CD8-positive, alpha-beta memory T cell (primary cell): ENCODE measurements at regions not wholly inside any gene's neighbourhood (a gene's known extent, or its start where the extent isn't known, plus 50 kb on each side); places are given as distances from the start of the nearest gene placed in this dataset.

Experiments used
- CTCF ChIA-PET: fragments of 350-600 bp; sonication (Branson Sonifier 250); formaldehyde crosslinking; loops from one replicate; lab custom pipeline; 2021; ENCODE audit warnings: antibody characterized with exemption; lab: Charles Lee
- POLR2A ChIA-PET: fragments of 350-600 bp; sonication (Branson Sonifier 250); formaldehyde crosslinking; loops from one replicate; lab custom pipeline; 2021; ENCODE audit warnings: antibody characterized with exemption; lab: Charles Lee
- DNase-seq, 5 donors: peaks; one replicate each; pipeline versions ENCODE4 v3.0.0 to v3.0.0-alpha.2; 2020 to 2022; ENCODE audit warnings: mixed read lengths in 1 of 5
- H3K27ac ChIP-seq: one replicate; pipeline ENCODE4 v1.7.0; 2013; ENCODE audit warnings: low read depth, mild to moderate bottlenecking, low read length, moderate library complexity
- H3K27me3 ChIP-seq: 2 replicates; pipeline ENCODE4 v1.7.0; 2013; ENCODE audit warnings: low read length, mild to moderate bottlenecking; ENCODE audit not compliant: insufficient read depth, poor library complexity, severe bottlenecking
- H3K36me3 ChIP-seq: 2 replicates; pipeline ENCODE4 v1.7.0; 2013; ENCODE audit warnings: mild to moderate bottlenecking, low read length, moderate library complexity; ENCODE audit not compliant: insufficient read depth
- H3K4me1 ChIP-seq: 2 replicates; pipeline ENCODE4 v1.7.0; 2013; ENCODE audit warnings: mild to moderate bottlenecking, low read length, moderate library complexity; ENCODE audit not compliant: insufficient read depth
- H3K4me3 ChIP-seq: 2 replicates; pipeline ENCODE4 v1.7.0; 2013; ENCODE audit warnings: mild to moderate bottlenecking, low read length
- H3K9me3 ChIP-seq: 2 replicates; pipeline ENCODE4 v1.7.0; 2013; ENCODE audit warnings: mild to moderate bottlenecking, low read length
- H3K27ac Mint-ChIP-seq, 8 donors: one replicate each; pipeline ENCODE4 v1.8.0; 2020 to 2021; ENCODE audit warnings: mixed read lengths in 8 of 8, mild to moderate bottlenecking in 6 of 8, inconsistent platforms in 3 of 8, moderate library complexity in 3 of 8
- H3K27me3 Mint-ChIP-seq, 2 donors: one replicate each; pipeline ENCODE4 v1.8.0; 2020 to 2021; ENCODE audit warnings: mixed read lengths in 2 of 2, mild to moderate bottlenecking in 1 of 2, moderate library complexity in 1 of 2
- H3K36me3 Mint-ChIP-seq, 3 donors: one replicate each; pipeline ENCODE4 v1.8.0; 2020 to 2021; ENCODE audit warnings: mixed read lengths in 3 of 3, inconsistent platforms in 1 of 3, mild to moderate bottlenecking in 1 of 3
- H3K4me1 Mint-ChIP-seq, 3 donors: one replicate each; pipeline ENCODE4 v1.8.0; 2020 to 2021; ENCODE audit warnings: mixed read lengths in 3 of 3, inconsistent platforms in 1 of 3, mild to moderate bottlenecking in 1 of 3
- H3K4me3 Mint-ChIP-seq, 7 donors: one replicate each; pipeline ENCODE4 v1.8.0; 2020 to 2021; ENCODE audit warnings: mixed read lengths in 7 of 7, mild to moderate bottlenecking in 6 of 7, moderate library complexity in 4 of 7, inconsistent platforms in 2 of 7
- H3K9me3 Mint-ChIP-seq, 5 donors: one replicate each; pipeline ENCODE4 v1.8.0; 2020 to 2022; ENCODE audit warnings: mixed read lengths in 5 of 5, mild to moderate bottlenecking in 3 of 5, moderate library complexity in 2 of 5, inconsistent platforms in 1 of 5

- no peak overlapping the region for H3K27ac Mint-ChIP-seq
- ChIA-PET POLR2A (no interaction called here), CTCF (no interaction called here)
- no peaks in the 10 kb centered on the region for H3K9me3 ChIP-seq
- H3K4me3 ChIP-seq: no peak overlapping the region
- no peaks in the 10 kb centered on the region for H3K4me1 ChIP-seq
- no peaks in the 10 kb centered on the region for H3K36me3 ChIP-seq
- DNase-seq: no peak
- no peak overlapping the region for H3K27ac ChIP-seq
- H3K27me3 ChIP-seq: no peaks in the 10 kb centered on the region
- H3K4me3 Mint-ChIP-seq: no peak overlapping the region
- peaks cover 14 to 31% of the 10 kb centered on the region in 2 donors for H3K27me3 Mint-ChIP-seq
- no peaks in the 10 kb centered on the region for H3K9me3 Mint-ChIP-seq
- no peaks in the 10 kb centered on the region for H3K36me3 Mint-ChIP-seq
- no peaks in the 10 kb centered on the region for H3K4me1 Mint-ChIP-seq
These were observed 127.9 kb upstream of the NECTIN1 start for GRCh38 chr11:119856681-119857485.

DNA sequence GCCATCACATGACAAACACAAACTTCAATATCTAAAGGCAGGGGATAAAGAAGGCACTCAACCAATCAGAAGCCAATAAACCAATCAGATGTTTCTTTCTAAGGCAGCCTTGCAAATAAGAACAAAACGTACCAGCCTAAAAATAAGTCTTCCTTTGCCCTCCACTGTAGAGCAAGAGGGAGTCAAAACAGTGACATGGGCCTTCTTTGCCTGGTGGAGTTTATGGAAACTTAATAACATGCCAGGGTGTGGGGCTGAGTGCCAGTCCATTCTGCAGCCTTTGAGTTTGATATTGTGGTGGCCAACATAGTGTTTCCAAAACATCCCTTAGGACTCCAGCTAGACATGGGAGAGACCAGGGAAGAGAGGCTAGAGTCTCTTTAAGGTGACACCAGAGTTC is 126.1 kb upstream of the NECTIN1 start:
- Mint-ChIP-seq H3K9me3 (no peaks in the 10 kb centered on the region), H3K27me3 (peaks cover 9 to 27% of the 10 kb centered on the region in 2 donors), H3K4me1 (no peaks in the 10 kb centered on the region), H3K27ac (no peak overlapping the region), H3K4me3 (peak overlapping the region in 1 of 7 donors; percentile 8), H3K36me3 (no peaks in the 10 kb centered on the region)
- CTCF ChIA-PET: no interaction called here
- no peaks in the 10 kb centered on the region for H3K9me3 ChIP-seq
- POLR2A ChIA-PET: no interaction called here
- no peaks in the 10 kb centered on the region for H3K4me1 ChIP-seq
- no peak overlapping the region for H3K4me3 ChIP-seq
- no peaks in the 10 kb centered on the region for H3K36me3 ChIP-seq
- H3K27me3 ChIP-seq: no peaks in the 10 kb centered on the region
- H3K27ac ChIP-seq: no peak overlapping the region
- DNase-seq: no peak

DNA sequence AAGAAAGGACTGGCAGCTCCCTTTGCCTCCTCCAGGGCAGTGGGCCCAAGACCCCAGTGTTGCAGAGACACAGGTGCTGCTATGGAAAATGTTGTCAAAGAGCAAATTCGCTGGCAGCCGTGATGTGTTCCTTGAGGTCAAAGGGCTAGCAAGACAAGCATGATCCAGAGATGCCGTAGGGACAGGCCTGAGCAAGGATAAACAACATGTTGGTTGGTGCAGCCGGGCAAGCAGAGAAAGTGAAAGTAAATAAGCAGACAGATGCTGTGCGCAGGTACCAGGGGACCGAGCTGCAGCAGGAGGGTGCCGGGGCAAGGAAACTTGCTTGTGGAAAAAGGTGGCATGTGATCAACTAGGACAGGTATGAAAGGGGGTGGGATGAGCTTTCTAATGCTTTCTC is 125.5 kb upstream of the NECTIN1 start:
- Histone ChIP-seq H3K36me3 (no peaks in the 10 kb centered on the region), H3K4me3 (no peak overlapping the region), H3K4me1 (no peaks in the 10 kb centered on the region), H3K9me3 (no peaks in the 10 kb centered on the region), H3K27ac (no peak overlapping the region), H3K27me3 (no peaks in the 10 kb centered on the region)
- POLR2A ChIA-PET: no interaction called here
- peak overlapping the region in 1 of 7 donors; percentile 8 for H3K4me3 Mint-ChIP-seq
- H3K36me3 Mint-ChIP-seq: no peaks in the 10 kb centered on the region
- no peak for DNase-seq
- H3K27ac Mint-ChIP-seq: no peak overlapping the region
- no peaks in the 10 kb centered on the region for H3K4me1 Mint-ChIP-seq
- H3K27me3 Mint-ChIP-seq: peaks cover 8 to 27% of the 10 kb centered on the region in 2 donors
- H3K9me3 Mint-ChIP-seq: no peaks in the 10 kb centered on the region
- CTCF ChIA-PET: no interaction called here

- no peaks in the 10 kb centered on the region for H3K4me1 ChIP-seq
- H3K9me3 ChIP-seq: no peaks in the 10 kb centered on the region
- no peaks in the 10 kb centered on the region for H3K4me1 Mint-ChIP-seq
- H3K27ac ChIP-seq: no peak overlapping the region
- CTCF ChIA-PET: no interaction called here
- no peak for DNase-seq
- no peak overlapping the region for H3K4me3 Mint-ChIP-seq
- H3K36me3 ChIP-seq: no peaks in the 10 kb centered on the region
- H3K27me3 Mint-ChIP-seq: peaks cover 3 to 22% of the 10 kb centered on the region in 2 donors
- no peaks in the 10 kb centered on the region for H3K9me3 Mint-ChIP-seq
- POLR2A ChIA-PET: no interaction called here
- H3K27me3 ChIP-seq: no peaks in the 10 kb centered on the region
- no peaks in the 10 kb centered on the region for H3K36me3 Mint-ChIP-seq
- H3K4me3 ChIP-seq: no peak overlapping the region
- no peak overlapping the region for H3K27ac Mint-ChIP-seq
These were observed 124.8 kb upstream of the NECTIN1 start for GRCh38 chr11:119853581-119854360.

GRCh38 chr11:119852741-119853140 is 123.7 kb upstream of the NECTIN1 start:
- no peaks in the 10 kb centered on the region for H3K36me3 Mint-ChIP-seq
- Histone ChIP-seq H3K4me1 (no peaks in the 10 kb centered on the region), H3K4me3 (no peak overlapping the region), H3K9me3 (no peaks in the 10 kb centered on the region), H3K36me3 (no peaks in the 10 kb centered on the region), H3K27me3 (no peaks in the 10 kb centered on the region), H3K27ac (no peak overlapping the region)
- no peaks in the 10 kb centered on the region for H3K4me1 Mint-ChIP-seq
- POLR2A ChIA-PET: no interaction called here
- DNase-seq: no peak
- no peaks in the 10 kb centered on the region for H3K9me3 Mint-ChIP-seq
- H3K4me3 Mint-ChIP-seq: no peak overlapping the region
- CTCF ChIA-PET: no interaction called here
- peaks cover 3 to 12% of the 10 kb centered on the region in 2 donors for H3K27me3 Mint-ChIP-seq
- peak overlapping the region in 1 of 8 donors; percentile 80 for H3K27ac Mint-ChIP-seq

GRCh38 chr11:119850822-119851409 is 121.9 kb upstream of the NECTIN1 start:
- no peaks in the 10 kb centered on the region for H3K36me3 Mint-ChIP-seq
- Histone ChIP-seq H3K4me1 (no peaks in the 10 kb centered on the region), H3K27me3 (no peaks in the 10 kb centered on the region), H3K36me3 (no peaks in the 10 kb centered on the region), H3K9me3 (no peaks in the 10 kb centered on the region), H3K27ac (no peak overlapping the region), H3K4me3 (no peak overlapping the region)
- no peaks in the 10 kb centered on the region for H3K4me1 Mint-ChIP-seq
- no peak overlapping the region for H3K4me3 Mint-ChIP-seq
- H3K27me3 Mint-ChIP-seq: peaks cover 1 to 5% of the 10 kb centered on the region in 2 donors
- ChIA-PET POLR2A (no interaction called here), CTCF (no interaction called here)
- DNase-seq: no peak
- peak overlapping the region in 1 of 8 donors; percentile 87 for H3K27ac Mint-ChIP-seq
- H3K9me3 Mint-ChIP-seq: peaks cover 0 to 5% (median 0%) of the 10 kb centered on the region in 5 donors

DNA sequence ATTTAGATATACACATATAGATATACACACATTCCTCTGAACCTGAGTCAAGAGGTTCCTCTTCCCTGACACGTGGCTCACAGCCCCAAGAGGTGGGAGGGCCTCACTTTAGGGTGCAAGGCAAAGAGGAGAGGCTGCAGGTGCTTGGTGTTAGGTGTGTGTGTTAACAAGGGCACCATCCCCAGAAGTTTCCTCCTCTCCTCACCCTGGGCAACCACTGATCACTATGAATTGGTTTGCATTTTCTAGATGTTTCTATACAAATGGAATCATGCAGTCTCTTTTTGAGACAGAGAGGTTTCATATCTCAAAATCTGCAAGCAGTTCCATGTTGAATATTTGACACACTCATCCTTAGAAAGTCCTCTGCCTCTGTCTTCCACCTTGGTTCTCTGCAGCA is 120.9 kb upstream of the NECTIN1 start:
- no peaks in the 10 kb centered on the region for H3K36me3 Mint-ChIP-seq
- CTCF ChIA-PET: no interaction called here
- Histone ChIP-seq H3K27ac (no peak overlapping the region), H3K27me3 (no peaks in the 10 kb centered on the region), H3K4me3 (no peak overlapping the region), H3K36me3 (no peaks in the 10 kb centered on the region), H3K9me3 (no peaks in the 10 kb centered on the region), H3K4me1 (no peaks in the 10 kb centered on the region)
- H3K4me1 Mint-ChIP-seq: no peaks in the 10 kb centered on the region
- peaks cover 0 to 5% (median 0%) of the 10 kb centered on the region in 5 donors for H3K9me3 Mint-ChIP-seq
- no peak for DNase-seq
- peaks cover 1 to 3% of the 10 kb centered on the region in 2 donors for H3K27me3 Mint-ChIP-seq
- POLR2A ChIA-PET: no interaction called here
- H3K27ac Mint-ChIP-seq: no peak overlapping the region
- no peak overlapping the region for H3K4me3 Mint-ChIP-seq

- H3K9me3 Mint-ChIP-seq: peaks cover 0 to 5% (median 0%) of the 10 kb centered on the region in 5 donors
- peaks cover 0 to 8% of the 10 kb centered on the region in 2 donors for H3K27me3 Mint-ChIP-seq
- Histone ChIP-seq H3K4me1 (no peaks in the 10 kb centered on the region), H3K36me3 (no peaks in the 10 kb centered on the region), H3K9me3 (no peaks in the 10 kb centered on the region), H3K4me3 (no peak overlapping the region), H3K27me3 (no peaks in the 10 kb centered on the region), H3K27ac (no peak overlapping the region)
- no peak overlapping the region for H3K27ac Mint-ChIP-seq
- no peak for DNase-seq
- H3K36me3 Mint-ChIP-seq: no peaks in the 10 kb centered on the region
- no peaks in the 10 kb centered on the region for H3K4me1 Mint-ChIP-seq
- ChIA-PET POLR2A (no interaction called here), CTCF (no interaction called here)
- H3K4me3 Mint-ChIP-seq: no peak overlapping the region
These were observed 118.9 kb upstream of the NECTIN1 start for GRCh38 chr11:119847853-119848252.
